CD8-positive, alpha-beta memory T cell (primary cell): ENCODE measurements at regions not wholly inside any gene's neighbourhood (a gene's known extent, or its start where the extent isn't known, plus 50 kb on each side); places are given as distances from the start of the nearest gene placed in this dataset.
A peak's percentile ranks its signal among the peaks of the same experiment; 100 is the strongest.

ENCODE experiments used
- CTCF ChIA-PET: fragments of 350-600 bp; sonication (Branson Sonifier 250); formaldehyde crosslinking; loops from one replicate; lab custom pipeline; 2021; ENCODE audit warnings: antibody characterized with exemption; lab: Charles Lee
- POLR2A ChIA-PET: fragments of 350-600 bp; sonication (Branson Sonifier 250); formaldehyde crosslinking; loops from one replicate; lab custom pipeline; 2021; ENCODE audit warnings: antibody characterized with exemption; lab: Charles Lee
- DNase-seq, 5 donors: peaks; one replicate each; pipeline versions ENCODE4 v3.0.0 to v3.0.0-alpha.2; 2020 to 2022; ENCODE audit warnings: mixed read lengths in 1 of 5
- H3K27ac ChIP-seq: one replicate; pipeline ENCODE4 v1.7.0; 2013; ENCODE audit warnings: low read depth, mild to moderate bottlenecking, low read length, moderate library complexity
- H3K27me3 ChIP-seq: 2 replicates; pipeline ENCODE4 v1.7.0; 2013; ENCODE audit warnings: low read length, mild to moderate bottlenecking; ENCODE audit not compliant: insufficient read depth, poor library complexity, severe bottlenecking
- H3K36me3 ChIP-seq: 2 replicates; pipeline ENCODE4 v1.7.0; 2013; ENCODE audit warnings: mild to moderate bottlenecking, low read length, moderate library complexity; ENCODE audit not compliant: insufficient read depth
- H3K4me1 ChIP-seq: 2 replicates; pipeline ENCODE4 v1.7.0; 2013; ENCODE audit warnings: mild to moderate bottlenecking, low read length, moderate library complexity; ENCODE audit not compliant: insufficient read depth
- H3K4me3 ChIP-seq: 2 replicates; pipeline ENCODE4 v1.7.0; 2013; ENCODE audit warnings: mild to moderate bottlenecking, low read length
- H3K9me3 ChIP-seq: 2 replicates; pipeline ENCODE4 v1.7.0; 2013; ENCODE audit warnings: mild to moderate bottlenecking, low read length
- H3K27ac Mint-ChIP-seq, 8 donors: one replicate each; pipeline ENCODE4 v1.8.0; 2020 to 2021; ENCODE audit warnings: mixed read lengths in 8 of 8, mild to moderate bottlenecking in 6 of 8, inconsistent platforms in 3 of 8, moderate library complexity in 3 of 8
- H3K27me3 Mint-ChIP-seq, 2 donors: one replicate each; pipeline ENCODE4 v1.8.0; 2020 to 2021; ENCODE audit warnings: mixed read lengths in 2 of 2, mild to moderate bottlenecking in 1 of 2, moderate library complexity in 1 of 2
- H3K36me3 Mint-ChIP-seq, 3 donors: one replicate each; pipeline ENCODE4 v1.8.0; 2020 to 2021; ENCODE audit warnings: mixed read lengths in 3 of 3, inconsistent platforms in 1 of 3, mild to moderate bottlenecking in 1 of 3
- H3K4me1 Mint-ChIP-seq, 3 donors: one replicate each; pipeline ENCODE4 v1.8.0; 2020 to 2021; ENCODE audit warnings: mixed read lengths in 3 of 3, inconsistent platforms in 1 of 3, mild to moderate bottlenecking in 1 of 3
- H3K4me3 Mint-ChIP-seq, 7 donors: one replicate each; pipeline ENCODE4 v1.8.0; 2020 to 2021; ENCODE audit warnings: mixed read lengths in 7 of 7, mild to moderate bottlenecking in 6 of 7, moderate library complexity in 4 of 7, inconsistent platforms in 2 of 7
- H3K9me3 Mint-ChIP-seq, 5 donors: one replicate each; pipeline ENCODE4 v1.8.0; 2020 to 2022; ENCODE audit warnings: mixed read lengths in 5 of 5, mild to moderate bottlenecking in 3 of 5, moderate library complexity in 2 of 5, inconsistent platforms in 1 of 5

- H3K27me3 ChIP-seq = no peaks in the 10 kb centered on the region
- ChIA-PET POLR2A (no interaction called here), CTCF (no interaction called here)
- Mint-ChIP-seq H3K27me3 (peaks cover 0 to 2% of the 10 kb centered on the region in 2 donors), H3K4me3 (no peak overlapping the region), H3K4me1 (peaks cover 0 to 8% (median 6%) of the 10 kb centered on the region in 3 donors), H3K27ac (no peak overlapping the region), H3K36me3 (peaks cover 0 to 4% (median 2%) of the 10 kb centered on the region in 3 donors), H3K9me3 (no peaks in the 10 kb centered on the region)
- no peak overlapping the region for H3K27ac ChIP-seq
- no peak overlapping the region for H3K4me3 ChIP-seq
- DNase-seq = no peak
- no peaks in the 10 kb centered on the region for H3K36me3 ChIP-seq
- no peaks in the 10 kb centered on the region for H3K4me1 ChIP-seq
- H3K9me3 ChIP-seq = no peaks in the 10 kb centered on the region
Measured at GRCh38 chr1:101382135-101382534, 145.3 kb downstream of the S1PR1 start.

GRCh38 chr1:101388904-101389546 is 152.2 kb downstream of the S1PR1 start:
- no peaks in the 10 kb centered on the region for H3K4me1 ChIP-seq
- Mint-ChIP-seq H3K9me3 (no peaks in the 10 kb centered on the region), H3K27me3 (peaks cover 0 to 3% of the 10 kb centered on the region in 2 donors), H3K4me1 (peaks cover 0 to 4% (median 4%) of the 10 kb centered on the region in 3 donors), H3K27ac (peak overlapping the region in 4 of 8 donors; percentile 2 to 52 (median 21)), H3K4me3 (no peak overlapping the region), H3K36me3 (peaks cover 0 to 4% (median 0%) of the 10 kb centered on the region in 3 donors)
- POLR2A ChIA-PET = no interaction called here
- H3K27me3 ChIP-seq = no peaks in the 10 kb centered on the region
- no peaks in the 10 kb centered on the region for H3K36me3 ChIP-seq
- H3K27ac ChIP-seq = no peak overlapping the region
- H3K4me3 ChIP-seq = no peak overlapping the region
- H3K9me3 ChIP-seq = no peaks in the 10 kb centered on the region
- DNase-seq = no peak
- CTCF ChIA-PET = interaction anchor here (1.1 kb wide), 1 partner anchor 80 kb away, joined by 6 read pairs; no protein-coding TSS in a partner anchor

GRCh38 chr1:101389547-101389929 is 152.7 kb downstream of the S1PR1 start:
- H3K4me3 Mint-ChIP-seq = no peak overlapping the region
- Histone ChIP-seq H3K4me3 (no peak overlapping the region), H3K36me3 (no peaks in the 10 kb centered on the region), H3K4me1 (no peaks in the 10 kb centered on the region), H3K27me3 (no peaks in the 10 kb centered on the region), H3K27ac (no peak overlapping the region), H3K9me3 (no peaks in the 10 kb centered on the region)
- H3K4me1 Mint-ChIP-seq = peaks cover 0 to 4% (median 4%) of the 10 kb centered on the region in 3 donors
- ChIA-PET CTCF (interaction anchor here (1.1 kb wide), 1 partner anchor 80 kb away, joined by 6 read pairs; no protein-coding TSS in a partner anchor), POLR2A (no interaction called here)
- H3K27me3 Mint-ChIP-seq = peaks cover 0 to 3% of the 10 kb centered on the region in 2 donors
- H3K27ac Mint-ChIP-seq = peak overlapping the region in 4 of 8 donors; percentile 2 to 52 (median 21)
- no peaks in the 10 kb centered on the region for H3K9me3 Mint-ChIP-seq
- DNase-seq = no peak
- H3K36me3 Mint-ChIP-seq = peaks cover 0 to 4% (median 0%) of the 10 kb centered on the region in 3 donors

GRCh38 chr1:101392552-101392951 is 155.7 kb downstream of the S1PR1 start:
- H3K27ac ChIP-seq = no peak overlapping the region

GRCh38 chr1:101394041-101394440 is 157.2 kb downstream of the S1PR1 start:
- Histone ChIP-seq H3K27me3 (no peaks in the 10 kb centered on the region), H3K27ac (no peak overlapping the region), H3K9me3 (no peaks in the 10 kb centered on the region), H3K4me3 (no peak overlapping the region), H3K4me1 (no peaks in the 10 kb centered on the region), H3K36me3 (no peaks in the 10 kb centered on the region)
- no peak overlapping the region for H3K27ac Mint-ChIP-seq
- H3K4me1 Mint-ChIP-seq = peaks cover 0 to 4% (median 4%) of the 10 kb centered on the region in 3 donors
- no peak for DNase-seq
- peaks cover 5 to 10% of the 10 kb centered on the region in 2 donors for H3K27me3 Mint-ChIP-seq
- H3K4me3 Mint-ChIP-seq = no peak overlapping the region
- CTCF ChIA-PET = no interaction called here
- POLR2A ChIA-PET = no interaction called here
- no peaks in the 10 kb centered on the region for H3K9me3 Mint-ChIP-seq
- H3K36me3 Mint-ChIP-seq = no peaks in the 10 kb centered on the region

More at GRCh38 chr1:101392552-101392951, 155.7 kb downstream of the S1PR1 start:
- Mint-ChIP-seq H3K36me3 (no peaks in the 10 kb centered on the region), H3K9me3 (no peaks in the 10 kb centered on the region), H3K27ac (no peak overlapping the region), H3K4me3 (no peak overlapping the region), H3K27me3 (peaks cover 3 to 5% of the 10 kb centered on the region in 2 donors), H3K4me1 (peaks cover 0 to 4% (median 4%) of the 10 kb centered on the region in 3 donors)
- DNase-seq = no peak
- Histone ChIP-seq H3K4me1 (no peaks in the 10 kb centered on the region), H3K27me3 (no peaks in the 10 kb centered on the region), H3K9me3 (no peaks in the 10 kb centered on the region), H3K4me3 (no peak overlapping the region), H3K36me3 (no peaks in the 10 kb centered on the region)
- POLR2A ChIA-PET = no interaction called here
- CTCF ChIA-PET = no interaction called here

GRCh38 chr1:101399222-101399621 is 162.4 kb downstream of the S1PR1 start:
- Histone ChIP-seq H3K36me3 (no peaks in the 10 kb centered on the region), H3K9me3 (no peaks in the 10 kb centered on the region), H3K4me1 (no peaks in the 10 kb centered on the region), H3K4me3 (no peak overlapping the region), H3K27ac (no peak overlapping the region), H3K27me3 (no peaks in the 10 kb centered on the region)
- POLR2A ChIA-PET = no interaction called here
- CTCF ChIA-PET = interaction anchor here (2.1 kb wide), 1 partner anchor 42 kb away, joined by 4 read pairs; no protein-coding TSS in a partner anchor
- no peaks in the 10 kb centered on the region for H3K9me3 Mint-ChIP-seq
- H3K27me3 Mint-ChIP-seq = peaks cover 3 to 20% of the 10 kb centered on the region in 2 donors
- no peaks in the 10 kb centered on the region for H3K36me3 Mint-ChIP-seq
- H3K27ac Mint-ChIP-seq = no peak overlapping the region
- H3K4me1 Mint-ChIP-seq = no peaks in the 10 kb centered on the region
- no peak overlapping the region for H3K4me3 Mint-ChIP-seq
- no peak for DNase-seq

- no peaks in the 10 kb centered on the region for H3K36me3 ChIP-seq
- H3K4me3 ChIP-seq = no peak overlapping the region
- H3K27ac ChIP-seq = no peak overlapping the region
- Mint-ChIP-seq H3K27ac (no peak overlapping the region), H3K36me3 (peaks cover 0 to 7% (median 0%) of the 10 kb centered on the region in 3 donors), H3K27me3 (peaks cover 9 to 17% of the 10 kb centered on the region in 2 donors), H3K4me3 (no peak overlapping the region), H3K4me1 (peaks cover 0 to 6% (median 6%) of the 10 kb centered on the region in 3 donors), H3K9me3 (no peaks in the 10 kb centered on the region)
- POLR2A ChIA-PET = no interaction called here
- no peaks in the 10 kb centered on the region for H3K27me3 ChIP-seq
- no peaks in the 10 kb centered on the region for H3K4me1 ChIP-seq
- CTCF ChIA-PET = interaction anchor here (1.2 kb wide), 1 partner anchor 8 kb away, joined by 3 read pairs; no protein-coding TSS in a partner anchor
- DNase-seq = no peak
- no peaks in the 10 kb centered on the region for H3K9me3 ChIP-seq
Measured at GRCh38 chr1:101406271-101406670, 169.5 kb downstream of the S1PR1 start.

- H3K27ac ChIP-seq = no peak overlapping the region
- no peaks in the 10 kb centered on the region for H3K9me3 ChIP-seq
- no peaks in the 10 kb centered on the region for H3K4me1 ChIP-seq
- Mint-ChIP-seq H3K9me3 (peaks cover 0 to 4% (median 3%) of the 10 kb centered on the region in 5 donors), H3K27ac (no peak overlapping the region), H3K4me1 (peaks cover 0 to 6% (median 6%) of the 10 kb centered on the region in 3 donors), H3K36me3 (peaks cover 0 to 11% (median 0%) of the 10 kb centered on the region in 3 donors), H3K27me3 (peaks cover 9 to 21% of the 10 kb centered on the region in 2 donors), H3K4me3 (no peak overlapping the region)
- ChIA-PET POLR2A (no interaction called here), CTCF (interaction anchor here (1.2 kb wide), 1 partner anchor 8 kb away, joined by 3 read pairs; no protein-coding TSS in a partner anchor)
- H3K36me3 ChIP-seq = no peaks in the 10 kb centered on the region
- H3K4me3 ChIP-seq = no peak overlapping the region
- no peaks in the 10 kb centered on the region for H3K27me3 ChIP-seq
- DNase-seq = no peak
Measured at GRCh38 chr1:101406681-101407080, 169.9 kb downstream of the S1PR1 start.
